ENCODE measurements at regions not wholly inside any gene's neighbourhood (a gene's known extent, or its start where the extent isn't known, plus 50 kb on each side); places are given as distances from the start of the nearest gene placed in this dataset.

DNA sequence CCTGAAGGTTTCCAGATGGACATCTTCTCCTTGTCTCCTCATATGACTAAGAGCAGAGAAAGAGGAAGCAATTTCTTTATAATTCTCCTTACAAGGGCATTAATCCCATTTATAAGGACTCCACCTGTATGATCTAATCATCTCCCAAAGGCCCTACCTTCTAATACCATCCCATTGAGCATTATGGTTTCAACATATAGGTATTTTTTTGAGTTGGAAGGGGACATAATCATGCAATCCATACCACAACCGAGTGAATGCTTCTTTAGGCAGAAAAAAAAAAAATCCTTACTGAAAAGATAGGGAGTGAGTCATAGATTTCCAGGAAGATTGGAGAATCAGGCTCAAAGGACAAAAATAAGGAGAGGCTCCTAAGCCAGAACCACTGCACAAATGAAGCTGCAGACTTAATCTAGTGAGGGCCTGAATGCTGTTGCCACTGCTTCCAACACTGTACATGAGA, 312.5 kb upstream of the HS3ST1 start:
- H3K27ac ChIP-seq (ENCODE audit: insufficient read depth in 1 of 2, low read depth in 1 of 2, low read length in 2 of 2, poor library complexity in 1 of 2, severe bottlenecking in 2 of 2): no peak overlapping the region
- no peak for DNase-seq
- ChIA-PET CTCF (no interaction called here), POLR2A (no interaction called here)
- no peaks in the 10 kb centered on the region for H3K27me3 ChIP-seq (replicated peaks in 2 of 5; ENCODE audit: control insufficient read depth in 4 of 5, insufficient read depth in 5 of 5, low read length in 4 of 5)
- no CpG with 5 or more reads among the region's 1 CpG for WGBS (ENCODE audit: insufficient coverage)
- no peaks in the 10 kb centered on the region for H3K9me3 ChIP-seq (ENCODE audit: control extremely low read depth in 1 of 5, control insufficient read depth in 4 of 5, insufficient read depth in 2 of 5, low read depth in 1 of 5, low read length in 4 of 5)
- no peaks in the 10 kb centered on the region for H3K4me1 ChIP-seq (ENCODE audit: control extremely low read depth in 1 of 4, control insufficient read depth in 4 of 4, insufficient read depth in 4 of 4, low read length in 3 of 4)
- no peaks in the 10 kb centered on the region for H3K36me3 ChIP-seq (ENCODE audit: control insufficient read depth in 4 of 4, insufficient read depth in 4 of 4, low read length in 3 of 4)
- H3K4me3 ChIP-seq (ENCODE audit: control insufficient read depth in 1 of 7, extremely low read depth in 1 of 7, insufficient read depth in 4 of 7, low read depth in 2 of 7, low read length in 6 of 7): no peak overlapping the region

DNA sequence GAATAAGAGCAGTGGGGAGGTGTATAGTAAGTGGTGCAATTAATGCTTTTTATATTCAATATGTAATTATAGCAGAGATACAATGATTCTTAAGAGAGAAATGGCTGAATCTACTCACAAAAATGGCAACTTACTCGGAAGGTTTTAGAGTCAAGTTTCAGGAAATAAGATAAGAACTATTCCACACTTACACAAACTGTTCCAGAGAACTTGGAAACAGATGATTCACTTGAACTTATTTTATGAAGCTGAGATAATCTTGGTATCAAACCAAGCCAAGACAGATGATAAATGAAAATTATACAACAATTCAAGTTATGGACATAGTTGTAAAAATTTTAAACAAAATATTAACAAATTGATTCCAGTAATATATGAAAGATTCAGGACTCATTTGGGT, 311.3 kb upstream of the HS3ST1 start:
- ChIA-PET CTCF (no interaction called here), POLR2A (no interaction called here)
- no CpG with 5 or more reads among the region's 1 CpG for WGBS (ENCODE audit: insufficient coverage)
- H3K4me3 ChIP-seq (ENCODE audit: control insufficient read depth in 1 of 7, extremely low read depth in 1 of 7, insufficient read depth in 4 of 7, low read depth in 2 of 7, low read length in 6 of 7): no peak overlapping the region
- H3K36me3 ChIP-seq (ENCODE audit: control insufficient read depth in 4 of 4, insufficient read depth in 4 of 4, low read length in 3 of 4): no peaks in the 10 kb centered on the region
- no peaks in the 10 kb centered on the region for H3K4me1 ChIP-seq (ENCODE audit: control extremely low read depth in 1 of 4, control insufficient read depth in 4 of 4, insufficient read depth in 4 of 4, low read length in 3 of 4)
- no peaks in the 10 kb centered on the region for H3K27me3 ChIP-seq (replicated peaks in 2 of 5; ENCODE audit: control insufficient read depth in 4 of 5, insufficient read depth in 5 of 5, low read length in 4 of 5)
- no peaks in the 10 kb centered on the region for H3K9me3 ChIP-seq (ENCODE audit: control extremely low read depth in 1 of 5, control insufficient read depth in 4 of 5, insufficient read depth in 2 of 5, low read depth in 1 of 5, low read length in 4 of 5)
- no peak overlapping the region for H3K27ac ChIP-seq (ENCODE audit: insufficient read depth in 1 of 2, low read depth in 1 of 2, low read length in 2 of 2, poor library complexity in 1 of 2, severe bottlenecking in 2 of 2)
- DNase-seq: no peak

DNA sequence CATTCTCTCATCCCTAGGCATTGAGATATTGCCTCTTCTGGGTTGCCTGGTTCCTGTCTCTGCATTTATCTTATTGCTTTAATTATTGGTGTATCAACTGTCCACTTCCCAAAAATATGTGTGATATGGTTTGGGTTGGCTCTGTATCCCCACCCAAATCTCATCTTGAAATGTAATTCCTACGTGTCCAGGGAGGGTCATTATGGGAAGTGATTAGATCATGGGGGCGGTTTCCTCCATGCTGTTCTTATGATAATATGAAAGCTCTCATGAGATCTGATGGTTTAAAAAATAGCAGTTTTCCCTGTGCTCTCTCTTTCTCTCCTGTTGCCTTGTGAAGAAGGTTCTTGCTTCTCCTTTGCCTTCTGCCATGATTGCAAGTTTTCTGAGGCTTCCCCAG, 308.3 kb upstream of the HS3ST1 start:
- WGBS (ENCODE audit: insufficient coverage): 100% methylated on average over 1 of the region's 2 CpGs
- Histone ChIP-seq H3K4me1 (ENCODE audit: control extremely low read depth in 1 of 4, control insufficient read depth in 4 of 4, insufficient read depth in 4 of 4, low read length in 3 of 4) (no peaks in the 10 kb centered on the region), H3K36me3 (ENCODE audit: control insufficient read depth in 4 of 4, insufficient read depth in 4 of 4, low read length in 3 of 4) (no peaks in the 10 kb centered on the region), H3K4me3 (ENCODE audit: control insufficient read depth in 1 of 7, extremely low read depth in 1 of 7, insufficient read depth in 4 of 7, low read depth in 2 of 7, low read length in 6 of 7) (no peak overlapping the region), H3K27ac (ENCODE audit: insufficient read depth in 1 of 2, low read depth in 1 of 2, low read length in 2 of 2, poor library complexity in 1 of 2, severe bottlenecking in 2 of 2) (no peak overlapping the region), H3K9me3 (ENCODE audit: control extremely low read depth in 1 of 5, control insufficient read depth in 4 of 5, insufficient read depth in 2 of 5, low read depth in 1 of 5, low read length in 4 of 5) (no peaks in the 10 kb centered on the region), H3K27me3 (replicated peaks in 2 of 5; ENCODE audit: control insufficient read depth in 4 of 5, insufficient read depth in 5 of 5, low read length in 4 of 5) (no peaks in the 10 kb centered on the region)
- ChIA-PET CTCF (interaction anchor here (1.1 kb wide), 1 partner anchor 9 kb away, joined by 3 read pairs; no protein-coding TSS in a partner anchor), POLR2A (no interaction called here)
- no peak for DNase-seq

GRCh38 chr4:11735651-11736050, 307.0 kb upstream of the HS3ST1 start:
- no peak for DNase-seq
- no peak overlapping the region for H3K27ac ChIP-seq (ENCODE audit: insufficient read depth in 1 of 2, low read depth in 1 of 2, low read length in 2 of 2, poor library complexity in 1 of 2, severe bottlenecking in 2 of 2)
- H3K9me3 ChIP-seq (ENCODE audit: control extremely low read depth in 1 of 5, control insufficient read depth in 4 of 5, insufficient read depth in 2 of 5, low read depth in 1 of 5, low read length in 4 of 5): no peaks in the 10 kb centered on the region
- no peaks in the 10 kb centered on the region for H3K36me3 ChIP-seq (ENCODE audit: control insufficient read depth in 4 of 4, insufficient read depth in 4 of 4, low read length in 3 of 4)
- ChIA-PET POLR2A (no interaction called here), CTCF (no interaction called here)
- no peaks in the 10 kb centered on the region for H3K4me1 ChIP-seq (ENCODE audit: control extremely low read depth in 1 of 4, control insufficient read depth in 4 of 4, insufficient read depth in 4 of 4, low read length in 3 of 4)
- H3K4me3 ChIP-seq (ENCODE audit: control insufficient read depth in 1 of 7, extremely low read depth in 1 of 7, insufficient read depth in 4 of 7, low read depth in 2 of 7, low read length in 6 of 7): no peak overlapping the region
- no peaks in the 10 kb centered on the region for H3K27me3 ChIP-seq (replicated peaks in 2 of 5; ENCODE audit: control insufficient read depth in 4 of 5, insufficient read depth in 5 of 5, low read length in 4 of 5)

- H3K27me3 ChIP-seq (replicated peaks in 2 of 5; ENCODE audit: control insufficient read depth in 4 of 5, insufficient read depth in 5 of 5, low read length in 4 of 5): peaks cover 0 to 2% (median 0%) of the 10 kb centered on the region in 5 experiments
- H3K9me3 ChIP-seq (ENCODE audit: control extremely low read depth in 1 of 5, control insufficient read depth in 4 of 5, insufficient read depth in 2 of 5, low read depth in 1 of 5, low read length in 4 of 5): no peaks in the 10 kb centered on the region
- H3K4me1 ChIP-seq (ENCODE audit: control extremely low read depth in 1 of 4, control insufficient read depth in 4 of 4, insufficient read depth in 4 of 4, low read length in 3 of 4): no peaks in the 10 kb centered on the region
- no peak overlapping the region for H3K4me3 ChIP-seq (ENCODE audit: control insufficient read depth in 1 of 7, extremely low read depth in 1 of 7, insufficient read depth in 4 of 7, low read depth in 2 of 7, low read length in 6 of 7)
- H3K27ac ChIP-seq (ENCODE audit: insufficient read depth in 1 of 2, low read depth in 1 of 2, low read length in 2 of 2, poor library complexity in 1 of 2, severe bottlenecking in 2 of 2): no peak overlapping the region
- ChIA-PET POLR2A (no interaction called here), CTCF (no interaction called here)
- no peak for DNase-seq
- no peaks in the 10 kb centered on the region for H3K36me3 ChIP-seq (ENCODE audit: control insufficient read depth in 4 of 4, insufficient read depth in 4 of 4, low read length in 3 of 4)
- 100% methylated on average over 3 of the region's 4 CpGs for WGBS (ENCODE audit: insufficient coverage)
These were observed 303.5 kb upstream of the HS3ST1 start for GRCh38 chr4:11732155-11732554.

DNA sequence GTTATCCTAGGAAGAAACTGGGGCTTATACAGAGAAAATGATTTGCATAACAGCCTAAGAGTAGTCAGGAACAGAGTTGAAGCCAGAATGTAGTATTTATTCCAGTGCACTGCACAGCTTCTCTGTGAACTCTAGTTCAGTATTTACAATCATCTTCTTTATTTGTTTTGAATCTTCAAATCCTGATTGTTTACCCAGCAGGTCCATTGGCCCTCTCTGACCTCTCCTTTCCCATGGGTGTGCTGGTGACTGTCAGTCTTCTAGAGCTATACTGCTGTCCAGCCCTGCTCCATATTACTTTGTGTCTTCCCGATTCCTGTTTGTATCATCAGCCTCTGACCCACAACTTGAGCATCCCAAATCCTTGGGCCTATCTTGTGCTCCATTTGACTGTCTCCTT, 301.9 kb upstream of the HS3ST1 start:
- Histone ChIP-seq H3K4me1 (ENCODE audit: control extremely low read depth in 1 of 4, control insufficient read depth in 4 of 4, insufficient read depth in 4 of 4, low read length in 3 of 4) (no peaks in the 10 kb centered on the region), H3K36me3 (ENCODE audit: control insufficient read depth in 4 of 4, insufficient read depth in 4 of 4, low read length in 3 of 4) (no peaks in the 10 kb centered on the region), H3K27me3 (replicated peaks in 2 of 5; ENCODE audit: control insufficient read depth in 4 of 5, insufficient read depth in 5 of 5, low read length in 4 of 5) (peaks cover 0 to 2% (median 0%) of the 10 kb centered on the region in 5 experiments), H3K4me3 (ENCODE audit: control insufficient read depth in 1 of 7, extremely low read depth in 1 of 7, insufficient read depth in 4 of 7, low read depth in 2 of 7, low read length in 6 of 7) (no peak overlapping the region), H3K9me3 (ENCODE audit: control extremely low read depth in 1 of 5, control insufficient read depth in 4 of 5, insufficient read depth in 2 of 5, low read depth in 1 of 5, low read length in 4 of 5) (no peaks in the 10 kb centered on the region), H3K27ac (ENCODE audit: insufficient read depth in 1 of 2, low read depth in 1 of 2, low read length in 2 of 2, poor library complexity in 1 of 2, severe bottlenecking in 2 of 2) (no peak overlapping the region)
- no CpG with 5 or more reads among the region's 1 CpG for WGBS (ENCODE audit: insufficient coverage)
- ChIA-PET POLR2A (no interaction called here), CTCF (interaction anchor here (1.4 kb wide), 1 partner anchor 9 kb away, joined by 5 read pairs; no protein-coding TSS in a partner anchor)
- DNase-seq: no peak

DNA sequence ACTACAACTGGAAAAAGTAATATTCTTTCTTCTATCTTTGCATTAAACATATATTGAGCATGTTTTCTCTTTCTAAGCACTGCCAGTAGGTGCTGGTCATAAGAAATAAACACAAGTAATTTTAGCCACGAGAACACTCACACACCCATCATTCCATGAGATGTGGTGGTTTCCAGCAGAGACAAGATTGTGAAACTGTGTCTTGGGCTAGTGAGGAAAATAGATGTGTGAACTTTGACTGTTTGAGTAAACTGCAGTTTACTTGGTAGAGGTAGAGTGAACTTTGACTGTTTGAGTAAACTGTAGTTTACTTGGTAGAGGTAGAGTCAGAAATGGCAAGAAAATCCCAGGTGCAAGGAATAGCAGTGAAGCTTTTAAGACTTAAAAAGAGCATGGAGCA, 300.9 kb upstream of the HS3ST1 start:
- H3K27me3 ChIP-seq (replicated peaks in 2 of 5; ENCODE audit: control insufficient read depth in 4 of 5, insufficient read depth in 5 of 5, low read length in 4 of 5): peaks cover 0 to 2% (median 0%) of the 10 kb centered on the region in 5 experiments
- ChIA-PET POLR2A (no interaction called here), CTCF (interaction anchor here (1.4 to 1.8 kb wide), 2 partner anchors 8 to 10 kb away, joined by 5 read pairs; no protein-coding TSS in a partner anchor)
- H3K36me3 ChIP-seq (ENCODE audit: control insufficient read depth in 4 of 4, insufficient read depth in 4 of 4, low read length in 3 of 4): no peaks in the 10 kb centered on the region
- H3K27ac ChIP-seq (ENCODE audit: insufficient read depth in 1 of 2, low read depth in 1 of 2, low read length in 2 of 2, poor library complexity in 1 of 2, severe bottlenecking in 2 of 2): no peak overlapping the region
- H3K4me3 ChIP-seq (ENCODE audit: control insufficient read depth in 1 of 7, extremely low read depth in 1 of 7, insufficient read depth in 4 of 7, low read depth in 2 of 7, low read length in 6 of 7): no peak overlapping the region
- H3K4me1 ChIP-seq (ENCODE audit: control extremely low read depth in 1 of 4, control insufficient read depth in 4 of 4, insufficient read depth in 4 of 4, low read length in 3 of 4): no peaks in the 10 kb centered on the region
- WGBS (ENCODE audit: insufficient coverage): no CpG with 5 or more reads among the region's 1 CpG
- DNase-seq: no peak
- H3K9me3 ChIP-seq (ENCODE audit: control extremely low read depth in 1 of 5, control insufficient read depth in 4 of 5, insufficient read depth in 2 of 5, low read depth in 1 of 5, low read length in 4 of 5): no peaks in the 10 kb centered on the region
